GM18511 (cell line): ENCODE measurements at regions not wholly inside any gene's neighbourhood (a gene's known extent, or its start where the extent isn't known, plus 50 kb on each side); places are given as distances from the start of the nearest gene placed in this dataset.
"Not testable (repeated sequence)": the region's sequence is repeated elsewhere in the genome, so short reads cannot be mapped to it uniquely, and the experiment has no call there.

Experiments
- ATAC-seq: cut with Tn5 transposase; IDR thresholded peaks from one replicate; pipeline ENCODE4 v1.9.1; 2021; ENCODE audit warnings: mild to moderate bottlenecking, moderate library complexity; ENCODE audit not compliant: unreplicated experiment

GRCh38 chr2:66177128-66177796, 257.7 kb upstream of the MEIS1 start:
- not testable (repeated sequence) for ATAC-seq

- ATAC-seq: no peak
Observed at GRCh38 chr2:66174491-66174890, 260.4 kb upstream of the MEIS1 start.

- no peak for ATAC-seq
Observed at GRCh38 chr2:66173645-66174044, 261.3 kb upstream of the MEIS1 start.

DNA sequence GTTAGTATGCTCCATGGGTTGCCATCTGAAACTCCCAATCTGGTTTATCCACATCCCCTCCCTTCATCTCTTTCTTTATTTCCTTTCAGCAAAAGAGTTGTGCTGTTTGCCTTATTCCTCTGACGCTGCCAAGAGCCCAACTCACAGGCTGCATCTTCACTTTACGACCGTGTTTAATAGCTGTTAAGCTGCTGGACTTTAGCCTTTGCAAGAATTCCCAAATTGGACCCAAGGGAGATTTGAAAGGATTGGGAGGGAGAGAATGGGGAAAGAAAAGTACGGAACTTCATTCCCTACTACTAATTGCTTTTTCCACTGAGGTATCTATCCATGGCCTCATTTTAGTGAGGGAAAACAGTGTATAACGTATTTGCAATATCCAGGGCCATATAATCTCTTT, 263.4 kb upstream of the MEIS1 start:
- no peak for ATAC-seq

GRCh38 chr2:66170744-66171330, 264.1 kb upstream of the MEIS1 start:
- ATAC-seq: no peak

DNA sequence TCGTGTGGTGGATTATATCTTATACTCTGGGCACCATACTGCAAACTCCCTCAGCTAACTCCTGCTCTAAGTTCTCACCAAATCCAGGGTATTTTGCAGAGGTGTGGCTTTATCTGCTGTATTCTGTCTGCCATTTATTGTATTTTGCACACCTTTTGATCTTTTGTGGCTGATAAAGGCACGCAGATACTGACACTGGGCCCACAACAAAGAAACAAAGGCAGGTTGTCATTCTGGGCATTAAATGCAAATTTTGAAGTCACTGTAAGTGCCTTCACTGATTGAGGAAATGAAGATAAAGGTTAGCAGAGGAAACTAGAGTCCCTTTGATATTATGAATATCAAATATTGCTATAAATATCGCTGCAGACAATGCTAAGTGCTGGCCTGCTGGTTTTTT, 265.8 kb upstream of the MEIS1 start:
- no peak for ATAC-seq

GRCh38 chr2:66164470-66164869, 270.5 kb upstream of the MEIS1 start:
- no peak for ATAC-seq

GRCh38 chr2:66156171-66156570, 278.8 kb upstream of the MEIS1 start:
- ATAC-seq: no peak

DNA sequence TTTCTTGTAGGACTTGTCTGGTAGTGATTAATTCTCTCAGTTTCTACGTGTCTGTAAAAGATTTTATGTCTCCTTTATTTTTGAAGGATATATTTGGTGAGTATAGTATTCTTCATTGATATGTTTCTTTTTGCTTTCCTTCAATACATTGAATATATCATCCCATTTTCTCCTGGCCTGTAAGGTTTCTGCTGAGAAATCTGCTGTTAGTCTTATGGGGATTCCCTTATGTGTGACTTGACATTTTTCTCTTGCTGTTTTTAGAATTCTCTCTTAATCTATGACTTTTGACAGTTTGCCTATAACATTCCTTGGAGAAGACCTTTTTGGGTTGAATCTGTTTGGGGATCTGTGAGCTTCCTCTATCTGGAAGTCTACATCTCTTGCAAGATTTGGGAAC, 281.0 kb upstream of the MEIS1 start:
- no peak for ATAC-seq

GRCh38 chr2:66145490-66145889, 289.4 kb upstream of the MEIS1 start:
- ATAC-seq: no peak

DNA sequence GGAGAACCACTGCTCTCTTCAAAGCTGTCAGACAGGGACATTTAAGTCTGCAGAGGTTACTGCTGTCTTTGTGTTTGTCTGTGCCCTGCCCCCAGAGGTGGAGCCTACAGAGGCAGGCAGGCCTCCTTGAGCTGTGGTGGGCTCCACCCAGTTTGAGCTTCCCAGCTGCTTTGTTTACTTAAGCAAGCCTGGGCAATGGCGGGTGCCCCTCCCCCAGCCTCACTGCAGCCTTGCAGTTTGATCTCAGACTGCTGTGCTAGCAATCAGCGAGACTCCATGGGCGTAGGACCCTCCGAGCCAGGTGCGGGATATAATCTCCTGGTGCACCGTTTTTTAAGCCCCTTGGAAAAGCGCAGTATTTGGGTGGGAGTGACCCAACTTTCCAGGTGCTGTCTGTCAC, 290.6 kb upstream of the MEIS1 start:
- ATAC-seq: not testable (repeated sequence)

GRCh38 chr2:66137606-66138130, 297.3 kb upstream of the MEIS1 start:
- no peak for ATAC-seq

- no peak for ATAC-seq
Observed at GRCh38 chr2:66134138-66134701, 300.7 kb upstream of the MEIS1 start.

DNA sequence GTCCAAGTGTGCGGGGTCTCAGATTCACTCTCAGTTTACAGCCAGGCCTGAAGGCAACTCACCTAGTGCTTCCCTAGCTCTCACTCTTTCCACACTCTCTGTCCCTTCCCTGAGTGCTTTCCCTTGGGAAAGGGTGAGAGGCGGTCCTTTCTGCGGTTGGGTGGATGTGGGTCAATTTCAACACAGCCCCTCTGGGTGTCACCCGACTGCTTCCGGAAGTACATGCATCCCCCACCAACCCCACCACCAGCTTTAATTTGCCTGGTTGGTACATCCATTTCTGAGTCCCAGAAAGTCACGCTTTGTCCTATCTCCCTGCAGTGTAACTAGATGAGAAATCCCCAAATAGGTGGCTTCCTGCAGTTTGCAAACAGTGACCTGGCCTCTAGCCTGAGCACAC, 307.3 kb upstream of the MEIS1 start:
- no peak for ATAC-seq

GRCh38 chr2:66127061-66127460, 307.9 kb upstream of the MEIS1 start:
- no peak for ATAC-seq

DNA sequence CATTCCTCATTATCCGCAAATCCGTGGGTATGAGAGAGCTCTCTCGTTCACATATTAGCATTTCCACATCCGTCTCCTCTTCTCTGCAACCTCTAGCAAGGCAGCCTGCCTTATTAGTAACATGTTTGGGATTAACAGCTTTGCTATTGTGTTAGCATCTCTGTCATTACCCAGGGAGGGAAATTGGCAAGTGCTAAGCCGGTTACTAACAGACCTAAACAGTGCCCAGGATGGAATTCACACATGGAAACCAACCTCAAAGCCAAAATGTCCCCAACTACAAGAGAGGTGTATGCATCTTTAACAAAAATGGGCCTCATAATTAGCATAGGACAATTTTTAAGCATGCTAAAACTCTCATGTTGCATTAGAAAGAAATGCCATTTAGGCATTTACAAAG, 309.0 kb upstream of the MEIS1 start:
- ATAC-seq: no peak

GRCh38 chr2:66122516-66122915, 312.4 kb upstream of the MEIS1 start:
- no peak for ATAC-seq

DNA sequence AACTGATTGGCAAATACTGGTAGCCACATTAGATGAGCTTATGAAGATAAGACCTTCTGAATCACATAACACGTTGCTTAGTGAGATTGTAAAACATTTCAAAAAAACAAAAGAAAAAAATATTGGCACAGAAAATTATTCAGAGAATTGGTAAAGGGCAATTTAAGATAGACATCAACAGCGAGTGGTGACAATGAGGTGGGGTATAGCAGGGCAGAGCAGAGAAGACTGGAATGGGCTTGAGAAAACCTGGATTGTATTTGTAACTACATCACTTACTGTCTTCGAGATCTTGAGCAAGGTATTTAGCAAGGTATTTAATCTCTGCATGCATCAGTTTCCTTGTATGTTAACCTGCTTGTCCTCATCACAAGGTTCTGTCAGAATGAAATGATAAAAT, 313.0 kb upstream of the MEIS1 start:
- no peak for ATAC-seq

DNA sequence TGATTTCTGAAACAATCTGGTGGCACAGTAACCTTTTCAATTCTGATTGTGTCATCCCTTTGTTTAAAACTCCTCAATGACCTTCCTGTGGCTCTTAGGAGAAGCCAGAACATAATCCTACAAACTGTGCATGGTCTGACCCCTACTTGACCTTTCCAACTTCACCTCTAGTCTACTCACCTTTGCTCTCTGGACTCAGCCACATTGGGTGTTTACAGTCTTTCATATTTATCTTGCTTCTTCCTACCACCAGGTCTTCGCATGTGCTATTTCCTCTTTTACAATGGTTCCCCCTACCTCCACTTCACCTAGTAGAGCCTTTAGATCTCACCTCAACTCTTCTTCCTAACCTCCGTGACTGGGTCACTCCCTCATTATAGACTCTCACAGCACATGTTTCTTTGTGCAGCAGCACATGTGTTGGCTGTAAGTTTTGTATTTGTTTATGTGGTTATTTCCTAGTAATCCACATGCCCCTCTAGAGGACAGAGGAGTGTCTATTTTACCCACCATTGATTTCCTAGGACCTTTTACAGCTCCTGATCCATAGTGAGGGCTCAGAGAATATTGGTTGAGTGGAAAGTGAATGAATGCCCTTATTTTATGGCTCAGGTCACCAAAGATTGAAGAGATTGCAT, 320.8 kb upstream of the MEIS1 start:
- no peak for ATAC-seq

DNA sequence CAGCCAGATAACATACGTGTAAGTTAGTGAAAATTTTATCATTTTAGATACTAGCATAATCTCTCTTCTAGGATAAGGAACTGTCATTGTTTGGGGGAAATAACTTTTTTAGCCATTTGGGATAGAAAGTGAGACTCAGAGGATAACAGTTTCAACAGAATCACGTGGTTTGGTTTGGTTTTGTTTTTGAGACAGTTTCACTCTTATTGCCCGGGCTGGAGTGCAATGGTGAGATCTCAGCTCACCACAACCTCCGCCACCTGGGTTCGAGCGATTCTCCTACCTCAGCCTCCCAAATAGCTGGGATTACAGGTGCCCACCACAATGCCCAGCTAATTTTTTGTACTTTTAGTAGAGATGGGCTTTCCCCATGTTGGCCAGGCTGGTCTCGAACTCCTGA, 323.2 kb upstream of the MEIS1 start:
- no peak for ATAC-seq

DNA sequence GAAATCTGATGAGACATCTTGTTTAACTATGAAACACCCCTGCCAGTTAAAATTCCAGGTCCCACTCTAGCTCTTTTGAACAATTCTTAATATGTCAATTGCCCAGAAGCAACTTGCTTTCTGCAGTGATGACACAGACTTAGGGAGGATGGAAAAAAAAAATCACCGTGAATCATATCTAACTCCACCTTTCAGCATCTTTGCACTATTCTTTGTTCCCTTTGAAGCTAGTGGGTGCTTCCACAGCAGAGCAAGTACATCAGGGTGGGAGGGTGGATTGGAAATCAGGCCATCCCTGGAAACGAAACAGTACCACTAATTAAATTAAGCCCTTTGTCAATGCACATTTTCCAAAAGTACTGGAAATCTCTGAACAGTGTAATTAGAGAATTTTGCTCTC, 324.3 kb upstream of the MEIS1 start:
- ATAC-seq: no peak

DNA sequence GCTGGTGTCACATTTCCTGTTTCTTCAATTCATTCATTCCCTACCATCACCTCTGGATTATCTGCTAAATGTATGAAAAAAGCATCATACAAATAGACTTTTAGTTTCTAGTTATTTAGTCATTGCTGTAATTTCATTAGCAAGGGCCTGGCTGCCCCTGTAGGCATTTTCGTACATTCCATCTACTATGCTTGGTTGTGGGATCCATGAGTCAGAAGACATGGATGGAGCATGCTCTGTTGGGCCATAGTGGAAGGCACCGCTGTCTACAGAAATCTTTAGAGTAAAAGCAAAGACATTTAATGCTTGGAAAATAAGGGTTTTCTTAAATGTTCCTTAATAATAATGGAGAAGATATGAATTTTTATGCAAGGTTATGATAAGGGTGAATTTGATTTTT, 324.8 kb upstream of the MEIS1 start:
- ATAC-seq: no peak
